ENCODE measurements at regions not wholly inside any gene's neighbourhood (a gene's known extent, or its start where the extent isn't known, plus 50 kb on each side); places are given as distances from the start of the nearest gene placed in this dataset.
A peak's percentile ranks its signal among the peaks of the same experiment; 100 is the strongest.

DNA sequence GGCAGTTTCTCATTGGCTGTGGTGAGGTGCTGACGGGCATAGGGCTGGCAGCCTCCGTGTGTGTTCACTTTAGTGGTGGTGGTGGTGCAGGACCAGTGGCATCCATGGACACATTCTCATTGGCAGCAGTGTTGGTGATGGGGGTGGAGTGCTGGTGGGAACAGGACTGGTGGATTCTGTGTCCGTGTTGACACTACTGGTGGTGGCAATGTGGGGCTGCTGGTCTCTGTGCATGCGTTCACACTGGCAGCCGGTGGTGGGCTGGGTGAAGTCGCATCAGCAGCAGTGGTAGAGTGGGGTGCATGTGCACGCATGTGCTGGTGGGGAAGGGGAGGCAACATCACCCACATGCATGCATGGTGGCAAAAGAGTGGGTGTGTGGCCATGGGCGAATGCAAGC lies 1471.4 kb upstream of the PCDH20 start:
- Histone ChIP-seq H3K9ac (ENCODE audit: low read length) (no peak overlapping the region), H3K9me3 (ENCODE audit: insufficient read depth, low read length) (peaks cover 10% of the 10 kb centered on the region; the same call in 1 of the 2 replicates), H3K4me2 (ENCODE audit: low read depth, low read length, poor library complexity, severe bottlenecking) (no peak overlapping the region), H3K9me2 (replicated peaks; ENCODE audit: insufficient read depth, low read length) (no peaks in the 10 kb centered on the region), H3K27ac (ENCODE audit: low read depth, low read length) (no peak overlapping the region), H4K20me1 (ENCODE audit: low read depth, low read length) (no peaks in the 10 kb centered on the region), H2AFZ (ENCODE audit: low read depth, low read length, severe bottlenecking) (no peak overlapping the region), H3K4me3 (ENCODE audit: insufficient read depth, low read length, poor library complexity, severe bottlenecking) (no peak overlapping the region), H3K79me2 (ENCODE audit: insufficient read depth, low read length) (no peaks in the 10 kb centered on the region), H3F3A (ENCODE audit: insufficient read depth) (no peaks in the 10 kb centered on the region), H3K27me3 (ENCODE audit: low read length) (no peaks in the 10 kb centered on the region), H3K36me3 (ENCODE audit: low read length) (no peaks in the 10 kb centered on the region)
- TF ChIP-seq, protein P1, sequence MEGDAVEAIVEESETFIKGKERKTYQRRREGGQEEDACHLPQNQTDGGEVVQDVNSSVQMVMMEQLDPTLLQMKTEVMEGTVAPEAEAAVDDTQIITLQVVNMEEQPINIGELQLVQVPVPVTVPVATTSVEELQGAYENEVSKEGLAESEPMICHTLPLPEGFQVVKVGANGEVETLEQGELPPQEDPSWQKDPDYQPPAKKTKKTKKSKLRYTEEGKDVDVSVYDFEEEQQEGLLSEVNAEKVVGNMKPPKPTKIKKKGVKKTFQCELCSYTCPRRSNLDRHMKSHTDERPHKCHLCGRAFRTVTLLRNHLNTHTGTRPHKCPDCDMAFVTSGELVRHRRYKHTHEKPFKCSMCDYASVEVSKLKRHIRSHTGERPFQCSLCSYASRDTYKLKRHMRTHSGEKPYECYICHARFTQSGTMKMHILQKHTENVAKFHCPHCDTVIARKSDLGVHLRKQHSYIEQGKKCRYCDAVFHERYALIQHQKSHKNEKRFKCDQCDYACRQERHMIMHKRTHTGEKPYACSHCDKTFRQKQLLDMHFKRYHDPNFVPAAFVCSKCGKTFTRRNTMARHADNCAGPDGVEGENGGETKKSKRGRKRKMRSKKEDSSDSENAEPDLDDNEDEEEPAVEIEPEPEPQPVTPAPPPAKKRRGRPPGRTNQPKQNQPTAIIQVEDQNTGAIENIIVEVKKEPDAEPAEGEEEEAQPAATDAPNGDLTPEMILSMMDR (IDR thresholded peaks at IDR 0.05; ENCODE audit: insufficient read depth, low read length, poor library complexity, severe bottlenecking): no peak
- no peak for TF ChIP-seq EZH2phosphoT487 (conservative IDR thresholded peaks at IDR 0.05; ENCODE audit: low read length)

GRCh38 chr13:62879071-62879470 lies 1463.4 kb upstream of the PCDH20 start:
- H3K4me3 ChIP-seq (ENCODE audit: insufficient read depth, low read length, poor library complexity, severe bottlenecking): no peak overlapping the region
- no peak overlapping the region for H3K27ac ChIP-seq (ENCODE audit: low read depth, low read length)
- no peaks in the 10 kb centered on the region for H3K9me2 ChIP-seq (replicated peaks; ENCODE audit: insufficient read depth, low read length)
- TF ChIP-seq, protein P1 (IDR thresholded peaks at IDR 0.05; ENCODE audit: insufficient read depth, low read length, poor library complexity, severe bottlenecking): no peak
- no peak for TF ChIP-seq EZH2phosphoT487 (conservative IDR thresholded peaks at IDR 0.05; ENCODE audit: low read length)
- H4K20me1 ChIP-seq (ENCODE audit: low read depth, low read length): no peaks in the 10 kb centered on the region
- no peaks in the 10 kb centered on the region for H3K79me2 ChIP-seq (ENCODE audit: insufficient read depth, low read length)
- H2AFZ ChIP-seq (ENCODE audit: low read depth, low read length, severe bottlenecking): no peak overlapping the region
- H3K36me3 ChIP-seq (ENCODE audit: low read length): no peaks in the 10 kb centered on the region
- H3K9ac ChIP-seq (ENCODE audit: low read length): no peak overlapping the region
- H3K4me2 ChIP-seq (ENCODE audit: low read depth, low read length, poor library complexity, severe bottlenecking): no peak overlapping the region
- H3F3A ChIP-seq (ENCODE audit: insufficient read depth): no peaks in the 10 kb centered on the region
- peaks cover 11% of the 10 kb centered on the region; the same call in 1 of the 2 replicates for H3K9me3 ChIP-seq (ENCODE audit: insufficient read depth, low read length)
- no peaks in the 10 kb centered on the region for H3K27me3 ChIP-seq (ENCODE audit: low read length)

DNA sequence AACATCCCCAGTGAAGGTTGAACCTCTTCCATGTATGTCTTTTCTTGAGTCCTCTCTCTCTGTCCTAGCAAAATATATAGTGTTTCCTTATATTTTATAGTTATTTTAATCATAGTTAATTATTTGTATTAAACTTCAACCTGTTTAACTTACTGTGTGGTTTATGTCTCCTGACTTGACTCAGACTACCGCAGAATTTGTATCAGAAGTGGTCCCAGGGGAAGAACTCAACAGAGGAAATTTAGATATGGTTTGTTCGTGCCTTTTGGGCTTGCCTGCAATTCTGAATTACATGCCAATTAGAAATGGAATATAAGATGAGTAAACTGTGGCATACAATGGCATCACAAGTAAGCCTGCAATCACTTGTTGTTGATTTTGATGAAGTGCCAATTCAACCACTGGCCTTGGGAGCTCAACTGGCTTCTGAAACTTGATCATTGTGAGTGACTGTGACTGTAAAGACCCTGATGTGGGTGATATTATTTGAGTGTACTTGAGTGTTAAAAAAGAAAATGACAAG lies 1459.5 kb upstream of the PCDH20 start:
- Histone ChIP-seq H3K27me3 (ENCODE audit: low read length) (no peaks in the 10 kb centered on the region), H3K27ac (ENCODE audit: low read depth, low read length) (no peak overlapping the region), H3K9ac (ENCODE audit: low read length) (no peak overlapping the region), H3K79me2 (ENCODE audit: insufficient read depth, low read length) (no peaks in the 10 kb centered on the region), H3F3A (ENCODE audit: insufficient read depth) (no peaks in the 10 kb centered on the region), H3K36me3 (ENCODE audit: low read length) (no peaks in the 10 kb centered on the region), H3K9me2 (replicated peaks; ENCODE audit: insufficient read depth, low read length) (no peaks in the 10 kb centered on the region), H3K4me2 (ENCODE audit: low read depth, low read length, poor library complexity, severe bottlenecking) (no peak overlapping the region), H4K20me1 (ENCODE audit: low read depth, low read length) (no peaks in the 10 kb centered on the region), H3K9me3 (ENCODE audit: insufficient read depth, low read length) (peaks cover 11% of the 10 kb centered on the region; the same call in 1 of the 2 replicates), H2AFZ (ENCODE audit: low read depth, low read length, severe bottlenecking) (peak overlapping the region; percentile 9), H3K4me3 (ENCODE audit: insufficient read depth, low read length, poor library complexity, severe bottlenecking) (no peak overlapping the region)
- TF ChIP-seq, protein P1 (IDR thresholded peaks at IDR 0.05; ENCODE audit: insufficient read depth, low read length, poor library complexity, severe bottlenecking): no peak
- no peak for TF ChIP-seq EZH2phosphoT487 (conservative IDR thresholded peaks at IDR 0.05; ENCODE audit: low read length)

Data from SU-DHL-6 (cell line).